Ishikawa (cell line): ENCODE measurements at regions not wholly inside any gene's neighbourhood (a gene's known extent, or its start where the extent isn't known, plus 50 kb on each side); places are given as distances from the start of the nearest gene placed in this dataset.

Experiments used
- EP300 ChIP-seq: IDR thresholded peaks from 2 replicates; pipeline ENCODE4 v1.6.1; 2012; ENCODE audit warnings: borderline replicate concordance
- NFIC ChIP-seq: IDR thresholded peaks from 2 replicates; pipeline ENCODE4 v1.6.1; 2012
- TAF1 ChIP-seq: IDR thresholded peaks from 2 replicates; pipeline ENCODE4 v1.6.1; 2012; ENCODE audit warnings: low read depth, mild to moderate bottlenecking
- ZBTB7A ChIP-seq: IDR thresholded peaks from 2 replicates; pipeline ENCODE4 v1.6.1; 2012; ENCODE audit warnings: low read depth

DNA sequence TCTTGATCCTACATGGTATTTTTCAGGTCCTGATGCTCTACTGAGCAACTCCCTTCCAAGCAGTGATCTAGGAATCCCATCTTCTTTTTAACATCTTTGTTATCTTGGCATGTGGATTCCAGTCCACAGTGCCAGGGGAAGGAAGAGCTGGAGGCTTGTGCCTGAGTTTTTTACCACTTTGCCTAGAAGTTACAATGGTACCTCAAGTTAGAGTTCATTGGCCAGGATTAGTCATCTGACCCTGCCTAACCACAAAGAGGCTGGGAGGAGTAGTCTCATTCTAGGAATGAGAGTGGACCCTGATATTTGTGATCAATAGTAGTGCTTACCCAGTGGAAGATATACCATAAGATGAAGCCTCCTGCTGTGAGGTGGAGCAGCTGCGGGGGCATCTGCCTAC lies 109.3 kb downstream of the ADCYAP1 start:
- TF ChIP-seq NFIC: no peak
- TF ChIP-seq ZBTB7A: no peak
- TF ChIP-seq EP300: no peak
- no peak for TF ChIP-seq TAF1
